Lung (tissue), 11 donors: ENCODE measurements at regions not wholly inside any gene's neighbourhood (a gene's known extent, or its start where the extent isn't known, plus 50 kb on each side); places are given as distances from the start of the nearest gene placed in this dataset.

Experiments used
- ATAC-seq: fragments of 200-7000 bp; cut with Tn5 transposase; one replicate; pipeline ENCODE4 v1.9.1; 2020; ENCODE audit warnings: moderate number of reproducible peaks; ENCODE audit not compliant: insufficient read depth, low FRiP score
- DNase-seq, 3 donors: peaks; one replicate each; pipeline ENCODE4 v3.0.0-alpha.2; 2013 to 2017
- H3K27ac ChIP-seq, 2 donors: one replicate each; pipeline ENCODE4 v1.5.1; 2013; ENCODE audit warnings: mild to moderate bottlenecking in 2 of 2, moderate library complexity in 2 of 2, control low read depth in 1 of 2, inconsistent platforms in 1 of 2, low read depth in 1 of 2, low read length in 1 of 2
- H3K27me3 ChIP-seq, 3 donors: one replicate each; pipeline ENCODE4 v1.5.1; 2013; ENCODE audit warnings: low read length in 2 of 3; ENCODE audit not compliant: control insufficient read depth in 3 of 3, insufficient read depth in 3 of 3
- H3K36me3 ChIP-seq, 4 donors: one replicate each; pipeline ENCODE4 v1.5.1; 2013; ENCODE audit warnings: low read length in 4 of 4, mild to moderate bottlenecking in 1 of 4, moderate library complexity in 1 of 4; ENCODE audit not compliant: control insufficient read depth in 4 of 4, insufficient read depth in 4 of 4
- H3K4me1 ChIP-seq, 5 donors: one replicate each; pipeline ENCODE4 v1.5.1; 2013; ENCODE audit warnings: low read length in 5 of 5, mild to moderate bottlenecking in 2 of 5, moderate library complexity in 1 of 5; ENCODE audit not compliant: control insufficient read depth in 5 of 5, insufficient read depth in 5 of 5
- H3K4me3 ChIP-seq: one replicate; pipeline ENCODE4 v1.5.1; 2013; ENCODE audit warnings: mild to moderate bottlenecking, control low read depth, moderate library complexity
- H3K9ac ChIP-seq, 2 donors: one replicate each; pipeline ENCODE4 v1.5.1; 2013; ENCODE audit warnings: low read length in 2 of 2, control low read depth in 1 of 2; ENCODE audit not compliant: insufficient read depth in 1 of 2
- H3K9me3 ChIP-seq, 4 donors: one replicate each; pipeline ENCODE4 v1.5.1; 2013; ENCODE audit warnings: low read length in 3 of 4, mild to moderate bottlenecking in 1 of 4, moderate library complexity in 1 of 4; ENCODE audit not compliant: control insufficient read depth in 4 of 4, insufficient read depth in 3 of 4
- WGBS, 2 donors: extraction: QIAGEN DNeasy Blood & Tissue Kit; methylation state at CpG; one replicate each; pipeline ENCODE4 v1.1.7; 2013; 5-methylcytosine and 5-hydroxymethylcytosine counted together
- TF ChIP-seq, protein P1 (sequence below): IDR thresholded peaks from 2 replicates; pipeline ENCODE4 v1.5.1; 2012; ENCODE audit warnings: mild to moderate bottlenecking; ENCODE audit errors: control extremely low read depth, extremely low read depth
- donor health status: control.
- donor health status: control.
- donor health status: Bipolar disorder and iron deficiency.
- donor health status: healthy.
- donor health status: DM: yes; HTN: yes; CAD: no.

- Histone ChIP-seq H3K4me1 (peaks cover 0 to 11% (median 0%) of the 10 kb centered on the region in 5 donors), H3K27ac (no peak overlapping the region), H3K36me3 (no peaks in the 10 kb centered on the region), H3K27me3 (no peaks in the 10 kb centered on the region), H3K9ac (no peak overlapping the region), H3K4me3 (no peak overlapping the region), H3K9me3 (peaks cover 0 to 3% (median 0%) of the 10 kb centered on the region in 4 donors)
- 94 to 96% methylated on average over 5 of the region's 5 CpGs for WGBS, 2 donors
- no peak for ATAC-seq
- no peak for DNase-seq
- TF ChIP-seq, protein P1, sequence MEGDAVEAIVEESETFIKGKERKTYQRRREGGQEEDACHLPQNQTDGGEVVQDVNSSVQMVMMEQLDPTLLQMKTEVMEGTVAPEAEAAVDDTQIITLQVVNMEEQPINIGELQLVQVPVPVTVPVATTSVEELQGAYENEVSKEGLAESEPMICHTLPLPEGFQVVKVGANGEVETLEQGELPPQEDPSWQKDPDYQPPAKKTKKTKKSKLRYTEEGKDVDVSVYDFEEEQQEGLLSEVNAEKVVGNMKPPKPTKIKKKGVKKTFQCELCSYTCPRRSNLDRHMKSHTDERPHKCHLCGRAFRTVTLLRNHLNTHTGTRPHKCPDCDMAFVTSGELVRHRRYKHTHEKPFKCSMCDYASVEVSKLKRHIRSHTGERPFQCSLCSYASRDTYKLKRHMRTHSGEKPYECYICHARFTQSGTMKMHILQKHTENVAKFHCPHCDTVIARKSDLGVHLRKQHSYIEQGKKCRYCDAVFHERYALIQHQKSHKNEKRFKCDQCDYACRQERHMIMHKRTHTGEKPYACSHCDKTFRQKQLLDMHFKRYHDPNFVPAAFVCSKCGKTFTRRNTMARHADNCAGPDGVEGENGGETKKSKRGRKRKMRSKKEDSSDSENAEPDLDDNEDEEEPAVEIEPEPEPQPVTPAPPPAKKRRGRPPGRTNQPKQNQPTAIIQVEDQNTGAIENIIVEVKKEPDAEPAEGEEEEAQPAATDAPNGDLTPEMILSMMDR, result no peak
Measured at GRCh38 chr2:234580686-234581085, 83.8 kb upstream of the ARL4C start.

- ATAC-seq, result no peak
- Histone ChIP-seq H3K27me3 (no peaks in the 10 kb centered on the region), H3K36me3 (no peaks in the 10 kb centered on the region), H3K9ac (no peak overlapping the region), H3K27ac (no peak overlapping the region), H3K4me3 (no peak overlapping the region), H3K9me3 (peaks cover 0 to 3% (median 0%) of the 10 kb centered on the region in 4 donors), H3K4me1 (peaks cover 0 to 11% (median 0%) of the 10 kb centered on the region in 5 donors)
- 82 to 83% methylated on average over 10 of the region's 10 CpGs for WGBS, 2 donors
- TF ChIP-seq, protein P1, result no peak
- no peak for DNase-seq
Measured at GRCh38 chr2:234579231-234579962, 82.5 kb upstream of the ARL4C start.

- Histone ChIP-seq H3K9me3 (peaks cover 0 to 3% (median 0%) of the 10 kb centered on the region in 4 donors), H3K36me3 (no peaks in the 10 kb centered on the region), H3K27ac (no peak overlapping the region), H3K4me3 (no peak overlapping the region), H3K9ac (no peak overlapping the region), H3K4me1 (peaks cover 0 to 11% (median 0%) of the 10 kb centered on the region in 5 donors), H3K27me3 (no peaks in the 10 kb centered on the region)
- ATAC-seq, result no peak
- no peak for DNase-seq
- 98% methylated on average over 2 of the region's 2 CpGs for WGBS, 2 donors
- TF ChIP-seq, protein P1, result no peak
Measured at GRCh38 chr2:234578389-234578788, 81.5 kb upstream of the ARL4C start.

DNA sequence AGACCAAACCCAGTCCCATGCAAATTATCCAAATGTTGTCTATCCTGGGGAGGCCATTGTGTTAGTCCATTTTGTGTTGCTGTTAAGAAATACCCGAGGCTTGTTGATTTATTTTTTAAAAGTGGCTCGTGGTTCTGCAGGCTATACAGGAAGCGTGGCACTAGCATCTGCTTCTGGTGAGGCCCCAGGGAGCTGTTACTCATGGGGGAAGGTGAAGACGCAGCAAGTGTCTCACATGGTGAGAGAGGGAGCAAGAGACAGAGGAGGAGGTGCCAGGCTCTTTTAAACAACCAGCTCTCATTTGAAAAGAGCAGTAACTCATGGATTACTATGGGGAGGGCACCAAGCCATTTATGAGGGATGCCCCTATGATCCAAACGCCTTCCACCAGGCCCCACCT lies 80.3 kb upstream of the ARL4C start:
- no peaks in the 10 kb centered on the region for H3K27me3 ChIP-seq
- peaks cover 0 to 11% (median 0%) of the 10 kb centered on the region in 5 donors for H3K4me1 ChIP-seq
- H3K27ac ChIP-seq, result no peak overlapping the region
- H3K36me3 ChIP-seq, result no peaks in the 10 kb centered on the region
- H3K9me3 ChIP-seq, result peaks cover 0 to 3% (median 0%) of the 10 kb centered on the region in 4 donors
- H3K9ac ChIP-seq, result no peak overlapping the region
- no peak overlapping the region for H3K4me3 ChIP-seq
- TF ChIP-seq, protein P1, result no peak
- ATAC-seq (no peak), DNase-seq (no peak)
- 46 to 62% methylated on average over 5 of the region's 5 CpGs for WGBS, 2 donors
